ENCODE measurements at regions not wholly inside any gene's neighbourhood (a gene's known extent, or its start where the extent isn't known, plus 50 kb on each side); places are given as distances from the start of the nearest gene placed in this dataset.

GRCh38 chr17:34527136-34527907, 52.1 kb upstream of the TMEM132E start:
- TF ChIP-seq ZNF521 (tag by site-specific recombination; IDR thresholded peaks at IDR 0.05) (no peak), BCL6B (tag by site-specific recombination; IDR thresholded peaks at IDR 0.05) (no peak), SCRT1 (tag by site-specific recombination; IDR thresholded peaks at IDR 0.05; ENCODE audit: borderline replicate concordance) (no peak), ZNF302 (tag by site-specific recombination; IDR thresholded peaks at IDR 0.05; ENCODE audit: low read depth) (no peak), RBAK (tag by site-specific recombination; IDR thresholded peaks at IDR 0.05) (no peak), KLF16 (tag by site-specific recombination; IDR thresholded peaks at IDR 0.05) (no peak)
- TF ChIP-seq, protein P1, sequence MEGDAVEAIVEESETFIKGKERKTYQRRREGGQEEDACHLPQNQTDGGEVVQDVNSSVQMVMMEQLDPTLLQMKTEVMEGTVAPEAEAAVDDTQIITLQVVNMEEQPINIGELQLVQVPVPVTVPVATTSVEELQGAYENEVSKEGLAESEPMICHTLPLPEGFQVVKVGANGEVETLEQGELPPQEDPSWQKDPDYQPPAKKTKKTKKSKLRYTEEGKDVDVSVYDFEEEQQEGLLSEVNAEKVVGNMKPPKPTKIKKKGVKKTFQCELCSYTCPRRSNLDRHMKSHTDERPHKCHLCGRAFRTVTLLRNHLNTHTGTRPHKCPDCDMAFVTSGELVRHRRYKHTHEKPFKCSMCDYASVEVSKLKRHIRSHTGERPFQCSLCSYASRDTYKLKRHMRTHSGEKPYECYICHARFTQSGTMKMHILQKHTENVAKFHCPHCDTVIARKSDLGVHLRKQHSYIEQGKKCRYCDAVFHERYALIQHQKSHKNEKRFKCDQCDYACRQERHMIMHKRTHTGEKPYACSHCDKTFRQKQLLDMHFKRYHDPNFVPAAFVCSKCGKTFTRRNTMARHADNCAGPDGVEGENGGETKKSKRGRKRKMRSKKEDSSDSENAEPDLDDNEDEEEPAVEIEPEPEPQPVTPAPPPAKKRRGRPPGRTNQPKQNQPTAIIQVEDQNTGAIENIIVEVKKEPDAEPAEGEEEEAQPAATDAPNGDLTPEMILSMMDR (tag by site-specific recombination; IDR thresholded peaks at IDR 0.05) = no peak

Data from HEK293 (cell line).